BLaER1 (cell line): ENCODE measurements at regions not wholly inside any gene's neighbourhood (a gene's known extent, or its start where the extent isn't known, plus 50 kb on each side); places are given as distances from the start of the nearest gene placed in this dataset.
"Not testable (repeated sequence)": the region's sequence is repeated elsewhere in the genome, so short reads cannot be mapped to it uniquely, and the experiment has no call there.

ENCODE experiments used
- H3K27ac ChIP-seq: shearing (Covaris generic); formaldehyde crosslinking; 2 replicates; pipeline ENCODE4 v1.8.1; 2022
- H3K27me3 ChIP-seq: shearing (Covaris generic); formaldehyde crosslinking; 2 replicates; pipeline ENCODE4 v1.8.1; 2022
- H3K36me3 ChIP-seq: shearing (Covaris generic); formaldehyde crosslinking; 2 replicates; pipeline ENCODE4 v1.8.1; 2022
- H3K4me1 ChIP-seq: shearing (Covaris generic); formaldehyde crosslinking; 2 replicates; pipeline ENCODE4 v1.8.1; 2022
- H3K4me2 ChIP-seq: shearing (Covaris generic); formaldehyde crosslinking; 2 replicates; pipeline ENCODE4 v1.8.1; 2022
- H3K4me3 ChIP-seq: shearing (Covaris generic); formaldehyde crosslinking; 2 replicates; pipeline ENCODE4 v1.8.1; 2022
- H3K9ac ChIP-seq: shearing (Covaris generic); formaldehyde crosslinking; 2 replicates; pipeline ENCODE4 v1.8.1; 2022
- H3K9me3 ChIP-seq: shearing (Covaris generic); formaldehyde crosslinking; 2 replicates; pipeline ENCODE4 v1.8.1; 2022
- H4K20me1 ChIP-seq: shearing (Covaris generic); formaldehyde crosslinking; 2 replicates; pipeline ENCODE4 v1.8.1; 2022
- Cebpa-rat ChIP-seq: shearing (Covaris generic); IDR thresholded peaks from 2 replicates; pipeline ENCODE4 v1.8.1; 2022

DNA sequence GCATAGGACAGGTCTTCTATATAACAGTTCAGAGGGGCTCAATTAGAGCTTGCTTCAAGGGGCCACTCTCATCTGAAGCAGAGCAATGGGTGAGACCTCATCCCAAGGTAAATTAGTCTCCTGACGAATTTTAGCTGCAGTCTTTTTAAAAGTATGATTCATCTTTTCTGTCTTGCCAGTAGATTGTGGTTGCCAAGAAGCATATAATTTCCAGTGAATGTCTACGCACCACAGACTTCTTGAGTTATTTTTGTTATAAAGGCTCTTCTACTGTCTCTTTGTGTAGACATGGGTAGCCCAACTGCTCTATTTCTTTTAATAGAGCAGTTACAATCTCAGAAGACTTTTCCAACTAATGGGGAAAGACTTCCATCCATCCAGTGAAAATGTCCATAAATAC is 108.9 kb upstream of the FMN2 start:
- Histone ChIP-seq H3K4me2 (no peak overlapping the region), H3K4me1 (no peaks in the 10 kb centered on the region), H3K27ac (no peak overlapping the region), H3K4me3 (no peak overlapping the region), H3K9me3 (peaks cover 62% of the 10 kb centered on the region), H4K20me1 (no peaks in the 10 kb centered on the region), H3K36me3 (no peaks in the 10 kb centered on the region), H3K9ac (no peak overlapping the region), H3K27me3 (no peaks in the 10 kb centered on the region)
- no peak for TF ChIP-seq Cebpa-rat

DNA sequence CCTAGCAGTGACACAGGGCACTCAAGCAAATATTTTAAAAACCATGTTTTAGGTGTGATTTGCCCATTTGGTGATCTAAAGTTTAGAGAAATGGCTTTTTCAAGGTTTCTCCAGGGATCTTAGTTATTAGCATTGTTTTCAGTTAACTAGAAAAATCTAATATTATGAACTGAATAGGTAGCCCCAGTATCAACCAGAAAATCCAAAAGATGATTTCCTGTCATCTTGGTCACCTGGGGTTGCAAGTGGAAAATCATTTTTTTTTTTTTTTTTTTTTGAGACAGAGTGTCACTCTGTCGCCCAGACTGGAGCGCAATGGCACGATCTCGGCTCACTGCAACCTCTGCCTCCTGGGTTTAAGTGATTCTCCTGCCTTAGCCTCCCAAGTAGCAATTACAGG is 106.6 kb upstream of the FMN2 start:
- H3K9ac ChIP-seq = no peak overlapping the region
- H3K9me3 ChIP-seq = peaks cover 41% of the 10 kb centered on the region
- no peak overlapping the region for H3K4me2 ChIP-seq
- H3K27me3 ChIP-seq = no peaks in the 10 kb centered on the region
- no peaks in the 10 kb centered on the region for H4K20me1 ChIP-seq
- no peak overlapping the region for H3K4me3 ChIP-seq
- no peaks in the 10 kb centered on the region for H3K36me3 ChIP-seq
- H3K27ac ChIP-seq = no peak overlapping the region
- H3K4me1 ChIP-seq = no peaks in the 10 kb centered on the region
- TF ChIP-seq Cebpa-rat = no peak

DNA sequence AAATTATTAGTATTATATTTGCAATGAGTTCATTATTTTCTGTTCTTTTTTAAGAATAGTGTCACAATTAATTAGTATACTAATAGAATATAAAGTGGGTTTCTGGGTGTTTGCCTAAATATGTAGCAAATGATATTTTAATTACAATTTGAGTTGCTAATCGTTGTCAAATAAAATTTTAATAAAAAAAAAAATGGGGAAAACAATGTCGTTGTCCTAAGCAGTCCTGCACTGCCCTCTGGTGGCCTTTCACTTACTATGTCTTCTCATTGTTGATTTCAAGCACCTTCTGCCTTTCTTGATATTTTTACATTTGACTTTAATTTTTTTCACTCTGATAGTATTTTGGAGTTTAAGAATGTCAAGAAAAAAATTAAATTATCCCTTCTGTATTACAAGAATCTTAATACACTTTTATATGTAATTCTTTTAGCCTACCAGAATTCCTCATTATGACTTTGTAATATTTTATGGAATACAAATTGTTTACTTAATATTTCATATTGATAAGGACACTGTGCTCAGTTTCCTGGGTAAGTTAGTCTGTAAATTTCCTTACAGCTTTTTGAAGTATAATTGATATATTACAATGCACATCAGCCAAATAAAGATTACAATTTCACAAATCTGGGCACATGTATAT is 104.5 kb upstream of the FMN2 start:
- no peak overlapping the region for H3K27ac ChIP-seq
- no peaks in the 10 kb centered on the region for H3K4me1 ChIP-seq
- H3K36me3 ChIP-seq = no peaks in the 10 kb centered on the region
- no peak overlapping the region for H3K4me3 ChIP-seq
- no peak overlapping the region for H3K4me2 ChIP-seq
- no peak overlapping the region for H3K9ac ChIP-seq
- H3K27me3 ChIP-seq = no peaks in the 10 kb centered on the region
- no peaks in the 10 kb centered on the region for H4K20me1 ChIP-seq
- H3K9me3 ChIP-seq = peaks cover 26% of the 10 kb centered on the region
- TF ChIP-seq Cebpa-rat = no peak

DNA sequence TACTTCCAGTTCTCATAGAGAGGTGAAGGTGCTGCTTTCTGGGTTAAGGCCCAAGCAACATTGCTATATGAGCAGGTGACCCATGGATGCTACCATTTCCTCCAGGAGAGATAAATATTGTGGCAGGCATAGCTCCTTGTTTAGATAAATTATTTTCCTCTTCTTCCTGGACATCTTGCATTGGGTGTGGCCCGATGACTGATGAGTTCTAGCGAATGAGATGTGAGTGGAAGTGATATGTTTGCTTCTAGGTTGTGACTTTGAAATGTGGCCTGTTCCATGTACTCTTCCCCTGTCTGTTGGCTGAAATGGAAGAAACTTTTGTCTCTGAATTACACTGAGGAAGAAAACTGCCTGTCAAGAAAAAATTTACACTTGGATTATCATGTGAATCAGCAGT is 101.7 kb upstream of the FMN2 start:
- no peaks in the 10 kb centered on the region for H4K20me1 ChIP-seq
- TF ChIP-seq Cebpa-rat = no peak
- H3K27me3 ChIP-seq = no peaks in the 10 kb centered on the region

DNA sequence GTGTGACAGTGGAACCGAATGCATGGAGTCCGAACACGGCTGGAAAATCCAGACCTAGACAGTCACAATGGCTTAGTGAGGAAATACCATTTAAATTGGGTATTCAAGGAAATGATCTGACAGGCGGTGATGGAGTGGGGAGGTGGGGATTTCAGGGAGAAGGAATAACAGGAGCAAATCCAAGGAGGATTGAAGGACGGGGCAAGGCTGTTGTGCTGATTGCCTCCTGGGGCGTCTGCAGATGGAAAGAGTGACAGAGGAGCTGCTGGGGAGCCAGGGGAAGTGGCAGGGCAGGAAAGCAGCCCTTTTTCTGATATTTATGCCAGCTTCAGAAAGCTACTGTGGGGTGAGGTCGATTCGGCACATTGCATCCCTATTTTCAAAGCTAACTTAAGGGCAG is 99.1 kb upstream of the FMN2 start:
- H3K9ac ChIP-seq, H3K4me1 ChIP-seq, H3K9me3 ChIP-seq, H3K27me3 ChIP-seq, H3K4me2 ChIP-seq, H4K20me1 ChIP-seq, H3K27ac ChIP-seq, H3K36me3 ChIP-seq, H3K4me3 ChIP-seq: not testable (repeated sequence)

More for the DNA sequence above, 101.7 kb upstream of the FMN2 start:
- Histone ChIP-seq H3K36me3 (no peaks in the 10 kb centered on the region), H3K4me2 (no peak overlapping the region), H3K27ac (no peak overlapping the region), H3K4me1 (no peaks in the 10 kb centered on the region), H3K9ac (no peak overlapping the region), H3K9me3 (peaks cover 13% of the 10 kb centered on the region), H3K4me3 (no peak overlapping the region)

DNA sequence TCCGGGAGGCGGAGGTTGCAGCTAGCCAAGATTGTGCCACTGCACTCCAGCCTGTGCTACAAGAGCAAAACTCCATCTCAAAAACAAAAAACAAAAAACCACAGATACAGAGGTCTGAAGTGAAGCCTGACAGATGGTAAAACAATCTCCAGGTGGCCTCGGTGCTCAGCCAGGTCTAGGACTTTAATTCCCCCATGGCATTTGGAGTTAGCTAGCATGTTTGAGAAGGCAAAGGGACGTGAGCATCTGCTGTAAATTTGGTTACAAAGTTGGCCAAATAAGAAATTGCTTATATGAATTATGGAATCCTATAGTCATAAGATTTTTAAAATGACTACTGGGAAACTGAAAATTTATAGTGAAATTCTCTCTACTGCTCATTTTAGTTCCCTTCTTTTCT is 98.3 kb upstream of the FMN2 start:
- TF ChIP-seq Cebpa-rat = no peak
- Histone ChIP-seq H3K27me3 (no peaks in the 10 kb centered on the region), H3K9ac (no peak overlapping the region), H4K20me1 (no peaks in the 10 kb centered on the region), H3K9me3 (peaks cover 11% of the 10 kb centered on the region), H3K4me1 (no peaks in the 10 kb centered on the region), H3K4me3 (no peak overlapping the region), H3K4me2 (no peak overlapping the region), H3K27ac (no peak overlapping the region), H3K36me3 (no peaks in the 10 kb centered on the region)

DNA sequence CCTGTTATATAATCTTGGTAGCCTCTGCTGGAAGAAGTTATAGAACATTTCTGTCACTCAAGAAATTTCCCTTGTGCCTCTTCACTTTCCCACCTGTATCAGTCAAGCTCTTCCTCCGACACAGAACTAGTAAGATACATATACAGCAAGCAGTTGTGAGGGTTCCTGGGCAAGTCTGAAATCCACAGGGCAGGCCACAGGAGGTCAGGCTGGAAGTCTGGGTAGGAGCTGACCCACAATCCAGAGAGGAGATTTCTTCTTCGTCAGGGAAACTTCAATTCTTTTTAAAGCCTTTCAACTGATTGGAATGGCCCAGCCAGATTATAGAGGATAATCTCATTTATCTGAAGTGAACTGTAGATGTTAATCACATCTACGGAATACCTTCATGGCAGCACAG is 96.4 kb upstream of the FMN2 start:
- no peaks in the 10 kb centered on the region for H3K36me3 ChIP-seq
- peaks cover 11% of the 10 kb centered on the region for H3K9me3 ChIP-seq
- no peaks in the 10 kb centered on the region for H3K4me1 ChIP-seq
- no peak overlapping the region for H3K9ac ChIP-seq
- H3K4me2 ChIP-seq = no peak overlapping the region
- H3K27me3 ChIP-seq = no peaks in the 10 kb centered on the region
- no peak for TF ChIP-seq Cebpa-rat
- no peak overlapping the region for H3K27ac ChIP-seq
- H3K4me3 ChIP-seq = no peak overlapping the region
- no peaks in the 10 kb centered on the region for H4K20me1 ChIP-seq

DNA sequence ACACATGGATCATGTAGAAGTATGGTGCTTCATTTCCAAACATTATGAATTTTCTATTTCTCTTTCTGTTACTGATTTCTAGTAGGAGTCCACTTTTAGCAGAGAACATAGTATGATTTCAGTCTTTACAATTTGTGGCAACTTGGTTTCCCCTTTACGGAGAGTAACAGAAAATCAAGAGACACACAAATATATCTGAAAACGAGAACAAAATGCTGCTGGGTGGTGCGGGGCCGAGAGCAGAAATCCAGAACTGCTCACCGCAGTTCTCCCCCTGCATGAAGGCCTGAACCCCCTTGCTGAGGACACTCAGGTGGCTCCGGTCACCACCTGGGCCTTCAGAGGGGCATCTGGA is 94.5 kb upstream of the FMN2 start:
- Histone ChIP-seq H3K27me3 (no peaks in the 10 kb centered on the region), H3K4me2 (no peak overlapping the region), H4K20me1 (no peaks in the 10 kb centered on the region), H3K9me3 (peaks cover 11% of the 10 kb centered on the region), H3K36me3 (no peaks in the 10 kb centered on the region), H3K27ac (no peak overlapping the region), H3K9ac (no peak overlapping the region), H3K4me3 (no peak overlapping the region), H3K4me1 (no peaks in the 10 kb centered on the region)
- TF ChIP-seq Cebpa-rat = no peak

DNA sequence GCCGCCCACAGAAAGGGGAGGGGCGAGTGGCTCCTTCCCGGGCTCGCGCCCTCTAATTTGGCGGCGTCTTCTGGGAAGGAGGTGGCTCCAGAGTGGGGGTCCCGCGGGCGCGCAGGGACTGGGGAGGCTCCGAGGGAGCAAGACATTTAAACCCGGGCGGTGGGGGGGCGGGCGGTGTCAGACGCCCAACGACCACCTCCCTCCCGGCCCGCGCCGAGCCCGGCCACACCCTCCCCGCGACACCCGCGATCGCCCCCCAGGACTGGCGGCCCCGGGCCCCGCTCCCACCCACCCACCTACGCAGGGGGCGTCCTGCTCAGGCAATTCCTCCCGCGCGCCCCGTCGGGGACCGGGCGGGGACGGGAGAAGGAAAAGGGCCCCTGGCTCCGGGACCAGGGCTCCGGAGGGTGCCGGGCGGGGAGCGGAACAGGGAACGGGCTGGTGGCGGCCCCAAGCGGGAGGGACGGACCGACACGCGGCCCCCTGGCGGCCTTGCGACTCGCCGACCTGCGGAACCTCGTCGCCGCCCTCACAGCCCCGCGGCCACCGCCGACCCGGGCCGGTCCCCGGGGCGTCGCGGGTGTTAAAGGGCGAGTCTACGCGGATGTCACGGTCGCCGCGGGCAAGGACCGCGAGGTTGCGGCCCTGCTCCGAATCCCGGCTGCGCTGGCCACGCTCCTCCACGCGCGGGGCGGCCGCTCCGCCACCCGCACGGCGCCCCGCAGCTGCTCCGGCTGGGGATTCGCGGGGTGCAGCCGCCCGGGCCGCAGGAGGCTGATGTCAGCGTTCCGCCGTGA is 94.0 kb upstream of the FMN2 start:
- H3K27ac ChIP-seq = no peak overlapping the region
- no peaks in the 10 kb centered on the region for H3K27me3 ChIP-seq

DNA sequence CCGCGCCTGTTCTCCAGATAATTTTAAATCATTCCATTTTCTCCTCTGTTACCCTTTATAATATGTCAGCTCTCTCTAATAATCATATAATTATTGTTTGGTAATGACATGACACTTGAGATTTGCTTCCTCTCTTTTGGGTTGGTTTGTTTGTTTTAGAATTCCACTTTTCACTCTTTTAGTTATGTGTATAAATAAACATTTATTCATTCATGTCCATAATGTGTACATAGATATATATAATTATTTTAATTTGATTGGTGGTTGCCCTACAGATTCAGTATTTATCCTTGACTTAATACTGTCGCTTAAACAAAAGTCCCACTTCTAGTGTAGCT is 93.4 kb upstream of the FMN2 start:
- no peak for TF ChIP-seq Cebpa-rat
- Histone ChIP-seq H4K20me1 (no peaks in the 10 kb centered on the region), H3K4me1 (no peaks in the 10 kb centered on the region), H3K9ac (no peak overlapping the region), H3K27me3 (no peaks in the 10 kb centered on the region), H3K27ac (no peak overlapping the region), H3K36me3 (no peaks in the 10 kb centered on the region), H3K4me3 (no peak overlapping the region), H3K4me2 (no peak overlapping the region), H3K9me3 (peaks cover 11% of the 10 kb centered on the region)

More for the DNA sequence above, 94.0 kb upstream of the FMN2 start:
- peaks cover 11% of the 10 kb centered on the region for H3K9me3 ChIP-seq
- no peak overlapping the region for H3K9ac ChIP-seq
- no peaks in the 10 kb centered on the region for H4K20me1 ChIP-seq
- H3K4me1 ChIP-seq = no peaks in the 10 kb centered on the region
- no peak overlapping the region for H3K4me3 ChIP-seq
- H3K36me3 ChIP-seq = no peaks in the 10 kb centered on the region
- no peak overlapping the region for H3K4me2 ChIP-seq
- no peak for TF ChIP-seq Cebpa-rat
